Peyer's patch (tissue), 4 donors: ENCODE measurements at regions not wholly inside any gene's neighbourhood (a gene's known extent, or its start where the extent isn't known, plus 50 kb on each side); places are given as distances from the start of the nearest gene placed in this dataset.
A peak's percentile ranks its signal among the peaks of the same experiment; 100 is the strongest.

Experiments
- DNase-seq, 3 donors: peaks; one replicate each; pipeline ENCODE4 v3.0.0-alpha.2; 2017 to 2019
- H3K27ac ChIP-seq, 4 donors: fragments of 200-600 bp; sonication (generic); one replicate each; pipeline ENCODE4 v1.5.1; 2016 to 2019
- H3K27me3 ChIP-seq, 2 donors: fragments of 200-600 bp; sonication (generic); one replicate each; pipeline ENCODE4 v1.5.1; 2019
- H3K36me3 ChIP-seq, 3 donors: fragments of 200-600 bp; sonication (generic); one replicate each; pipeline ENCODE4 v1.5.1; 2016 to 2019
- H3K4me1 ChIP-seq, 4 donors: fragments of 200-600 bp; sonication (generic); one replicate each; pipeline ENCODE4 v1.5.1; 2016 to 2019
- H3K4me3 ChIP-seq, 4 donors: fragments of 200-600 bp; sonication (generic); 1 replicate in 3 of 4; 2 replicates in 1 of 4; pipeline ENCODE4 v1.5.1; 2016 to 2019; ENCODE audit warnings: mild to moderate bottlenecking in 1 of 4
- H3K9me3 ChIP-seq, 4 donors: fragments of 200-600 bp; sonication (generic); one replicate each; pipeline ENCODE4 v1.5.1; 2016 to 2019; ENCODE audit warnings: mild to moderate bottlenecking in 1 of 4
- CTCF ChIP-seq, 6 experiments: fragments of 450-650 bp in 4 of 6; fragments of 200-600 bp in 2 of 6; sonication (generic) in 1 of 6; IDR thresholded peaks; one replicate each; pipeline ENCODE4 v1.5.1; 2017 to 2019; ENCODE audit warnings: antibody characterized with exemption in 6 of 6, mild to moderate bottlenecking in 3 of 6, moderate library complexity in 1 of 6
- POLR2A ChIP-seq, 2 donors: fragments of 450-650 bp; IDR thresholded peaks; one replicate each; pipeline ENCODE4 v1.5.1; 2017; ENCODE audit warnings: antibody characterized with exemption in 2 of 2, mild to moderate bottlenecking in 2 of 2, moderate library complexity in 2 of 2

GRCh38 chr16:87064731-87065445, 252.3 kb downstream of the C16orf95 start:
- H3K9me3 ChIP-seq = no peaks in the 10 kb centered on the region
- no peak overlapping the region for H3K4me3 ChIP-seq
- no peaks in the 10 kb centered on the region for H3K36me3 ChIP-seq
- no peaks in the 10 kb centered on the region for H3K27me3 ChIP-seq
- H3K4me1 ChIP-seq = peaks cover 0 to 3% (median 0%) of the 10 kb centered on the region in 4 donors
- no peak overlapping the region for H3K27ac ChIP-seq
- TF ChIP-seq CTCF (IDR thresholded peaks at IDR 0.05) (no peak), POLR2A (IDR thresholded peaks at IDR 0.05) (no peak)
- peak in 1 of 3 donors; percentile 5 for DNase-seq

- Histone ChIP-seq H3K4me1 (peaks cover 0 to 3% (median 0%) of the 10 kb centered on the region in 4 donors), H3K36me3 (no peaks in the 10 kb centered on the region), H3K27me3 (no peaks in the 10 kb centered on the region), H3K27ac (no peak overlapping the region), H3K4me3 (no peak overlapping the region), H3K9me3 (no peaks in the 10 kb centered on the region)
- TF ChIP-seq CTCF (IDR thresholded peaks at IDR 0.05) = no peak
- TF ChIP-seq POLR2A (IDR thresholded peaks at IDR 0.05) = no peak
- DNase-seq = no peak
Measured at GRCh38 chr16:87065446-87066132, 251.6 kb downstream of the C16orf95 start.

- TF ChIP-seq CTCF (IDR thresholded peaks at IDR 0.05) = no peak
- TF ChIP-seq POLR2A (IDR thresholded peaks at IDR 0.05) = no peak
- no peak overlapping the region for H3K4me3 ChIP-seq
- H3K36me3 ChIP-seq = no peaks in the 10 kb centered on the region
- no peak for DNase-seq
- peaks cover 0 to 3% (median 0%) of the 10 kb centered on the region in 4 donors for H3K4me1 ChIP-seq
- H3K27me3 ChIP-seq = no peaks in the 10 kb centered on the region
- H3K27ac ChIP-seq = no peak overlapping the region
- H3K9me3 ChIP-seq = no peaks in the 10 kb centered on the region
Measured at GRCh38 chr16:87066133-87067002, 250.8 kb downstream of the C16orf95 start.

- Histone ChIP-seq H3K27me3 (no peaks in the 10 kb centered on the region), H3K27ac (no peak overlapping the region), H3K36me3 (no peaks in the 10 kb centered on the region), H3K4me1 (peaks cover 0 to 3% (median 0%) of the 10 kb centered on the region in 4 donors), H3K9me3 (no peaks in the 10 kb centered on the region), H3K4me3 (no peak overlapping the region)
- no peak for TF ChIP-seq CTCF (IDR thresholded peaks at IDR 0.05)
- no peak for TF ChIP-seq POLR2A (IDR thresholded peaks at IDR 0.05)
- DNase-seq = no peak
Measured at GRCh38 chr16:87067003-87067556, 250.1 kb downstream of the C16orf95 start.
